Osteoblast (primary cell): ENCODE measurements at regions not wholly inside any gene's neighbourhood (a gene's known extent, or its start where the extent isn't known, plus 50 kb on each side); places are given as distances from the start of the nearest gene placed in this dataset.

Experiments used
- DNase-seq: peaks from one replicate; pipeline ENCODE4 v3.0.0; 2011; ENCODE audit warnings: low spot score, mixed read lengths; ENCODE audit not compliant: insufficient read length; ENCODE audit errors: missing footprints
- H2AFZ ChIP-seq: 2 replicates; pipeline ENCODE4 v1.6.0; 2011; ENCODE audit warnings: mild to moderate bottlenecking, low read length
- H3K27ac ChIP-seq: 2 replicates; pipeline ENCODE4 v1.5.1; 2011; ENCODE audit warnings: mild to moderate bottlenecking, low read depth, low read length, moderate library complexity
- H3K27me3 ChIP-seq: 2 replicates; pipeline ENCODE4 v1.6.0; 2012; ENCODE audit warnings: mild to moderate bottlenecking, control low read depth, inconsistent platforms, low read length, moderate library complexity; ENCODE audit not compliant: insufficient read depth
- H3K36me3 ChIP-seq: 2 replicates; pipeline ENCODE4 v1.5.1; 2011; ENCODE audit warnings: mild to moderate bottlenecking, low read length, control low read depth, moderate library complexity; ENCODE audit not compliant: insufficient read depth
- H3K4me1 ChIP-seq: 2 replicates; pipeline ENCODE4 v1.5.1; 2011; ENCODE audit warnings: mild to moderate bottlenecking, low read length, control low read depth, moderate library complexity; ENCODE audit not compliant: insufficient read depth
- H3K4me2 ChIP-seq: 2 replicates; pipeline ENCODE4 v1.6.0; 2011; ENCODE audit warnings: mild to moderate bottlenecking, low read length; ENCODE audit not compliant: insufficient read depth
- H3K4me3 ChIP-seq: fragments of 200-600 bp; sonication (generic); 3 replicates; pipeline ENCODE4 v1.5.1; 2012; ENCODE audit warnings: mild to moderate bottlenecking, low read length, inconsistent platforms; ENCODE audit not compliant: insufficient read depth
- H3K79me2 ChIP-seq: 2 replicates; pipeline ENCODE4 v1.6.0; 2012; ENCODE audit warnings: mild to moderate bottlenecking, low read length, control low read depth, inconsistent platforms; ENCODE audit not compliant: insufficient read depth
- H3K9me3 ChIP-seq: 2 replicates; pipeline ENCODE4 v1.5.1; 2011; ENCODE audit warnings: low read depth, low read length, control low read depth
- H4K20me1 ChIP-seq: 2 replicates; pipeline ENCODE4 v1.6.0; 2012; ENCODE audit warnings: mild to moderate bottlenecking, low read length, control low read depth; ENCODE audit not compliant: insufficient read depth
- CTCF ChIP-seq: IDR thresholded peaks from 2 replicates; pipeline ENCODE4 v1.5.1; 2011; ENCODE audit warnings: mild to moderate bottlenecking, low read depth, low read length, moderate library complexity; ENCODE audit errors: extremely low read depth

GRCh38 chr22:34067031-34067430 is 146.8 kb upstream of the LARGE1 start:
- Histone ChIP-seq H3K27ac (no peak overlapping the region), H3K4me2 (no peak overlapping the region), H4K20me1 (no peaks in the 10 kb centered on the region), H3K27me3 (no peaks in the 10 kb centered on the region), H3K79me2 (no peaks in the 10 kb centered on the region), H3K36me3 (no peaks in the 10 kb centered on the region), H3K4me1 (no peaks in the 10 kb centered on the region), H3K9me3 (peaks cover 2% of the 10 kb centered on the region), H3K4me3 (no peak overlapping the region), H2AFZ (no peak overlapping the region)
- no peak for TF ChIP-seq CTCF
- DNase-seq = no peak

GRCh38 chr22:34068001-34068400 is 147.7 kb upstream of the LARGE1 start:
- DNase-seq = no peak
- no peak overlapping the region for H3K27ac ChIP-seq
- no peaks in the 10 kb centered on the region for H3K36me3 ChIP-seq
- no peak for TF ChIP-seq CTCF
- H3K4me3 ChIP-seq = no peak overlapping the region
- H3K4me2 ChIP-seq = no peak overlapping the region
- no peaks in the 10 kb centered on the region for H3K27me3 ChIP-seq
- peaks cover 2% of the 10 kb centered on the region for H3K9me3 ChIP-seq
- no peaks in the 10 kb centered on the region for H3K79me2 ChIP-seq
- H2AFZ ChIP-seq = no peak overlapping the region
- H4K20me1 ChIP-seq = no peaks in the 10 kb centered on the region
- no peaks in the 10 kb centered on the region for H3K4me1 ChIP-seq

- DNase-seq = no peak
- Histone ChIP-seq H3K9me3 (no peaks in the 10 kb centered on the region), H3K79me2 (no peaks in the 10 kb centered on the region), H4K20me1 (no peaks in the 10 kb centered on the region), H3K27ac (no peak overlapping the region), H3K4me2 (no peak overlapping the region), H3K4me1 (no peaks in the 10 kb centered on the region), H3K27me3 (no peaks in the 10 kb centered on the region), H2AFZ (no peak overlapping the region), H3K4me3 (no peak overlapping the region), H3K36me3 (no peaks in the 10 kb centered on the region)
- TF ChIP-seq CTCF = no peak
These were observed 149.8 kb upstream of the LARGE1 start for GRCh38 chr22:34070051-34070450.

GRCh38 chr22:34070531-34070930 is 150.3 kb upstream of the LARGE1 start:
- no peak for DNase-seq
- TF ChIP-seq CTCF = no peak
- no peaks in the 10 kb centered on the region for H3K36me3 ChIP-seq
- no peak overlapping the region for H3K4me3 ChIP-seq
- H4K20me1 ChIP-seq = no peaks in the 10 kb centered on the region
- H3K9me3 ChIP-seq = peaks cover under 1% of the 10 kb centered on the region
- no peaks in the 10 kb centered on the region for H3K79me2 ChIP-seq
- no peak overlapping the region for H3K4me2 ChIP-seq
- no peaks in the 10 kb centered on the region for H3K4me1 ChIP-seq
- H3K27me3 ChIP-seq = no peaks in the 10 kb centered on the region
- no peak overlapping the region for H2AFZ ChIP-seq
- H3K27ac ChIP-seq = no peak overlapping the region
